ENCODE measurements at regions not wholly inside any gene's neighbourhood (a gene's known extent, or its start where the extent isn't known, plus 50 kb on each side); places are given as distances from the start of the nearest gene placed in this dataset.
"Not testable (repeated sequence)": the region's sequence is repeated elsewhere in the genome, so short reads cannot be mapped to it uniquely, and the experiment has no call there.

DNA sequence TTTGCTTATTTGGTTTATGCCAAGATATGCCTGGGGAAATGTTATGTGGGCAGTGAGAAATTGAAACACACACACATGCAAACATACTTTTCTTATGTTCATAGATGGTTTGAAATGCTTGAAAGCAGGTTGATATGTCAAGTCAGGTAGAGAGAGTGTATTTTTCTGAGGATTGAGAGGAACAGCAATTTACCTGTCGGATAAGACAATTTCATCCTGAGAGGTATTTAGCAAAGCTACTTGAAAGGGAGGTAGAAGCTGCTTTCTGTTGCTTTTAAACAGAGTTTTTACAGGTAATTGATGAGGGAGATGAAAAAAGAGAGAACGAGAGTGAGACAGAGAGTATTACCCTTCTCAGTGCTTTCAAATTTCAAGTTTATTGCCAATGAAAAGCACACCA, 854.3 kb downstream of the CDH8 start:
- no peak for DNase-seq (ENCODE audit: low read depth in 1 of 2, low spot score in 2 of 2)
- Histone ChIP-seq H3K4me1 (replicated peaks) (no peaks in the 10 kb centered on the region), H3K36me3 (no peaks in the 10 kb centered on the region), H3K27me3 (replicated peaks) (no peaks in the 10 kb centered on the region), H3K27ac (no peak overlapping the region), H3K4me3 (no peak overlapping the region), H3K9me3 (replicated peaks) (0 out of 2 replicates have a peak, but pooled peaks cover 2% of the 10 kb centered on the region)

DNA sequence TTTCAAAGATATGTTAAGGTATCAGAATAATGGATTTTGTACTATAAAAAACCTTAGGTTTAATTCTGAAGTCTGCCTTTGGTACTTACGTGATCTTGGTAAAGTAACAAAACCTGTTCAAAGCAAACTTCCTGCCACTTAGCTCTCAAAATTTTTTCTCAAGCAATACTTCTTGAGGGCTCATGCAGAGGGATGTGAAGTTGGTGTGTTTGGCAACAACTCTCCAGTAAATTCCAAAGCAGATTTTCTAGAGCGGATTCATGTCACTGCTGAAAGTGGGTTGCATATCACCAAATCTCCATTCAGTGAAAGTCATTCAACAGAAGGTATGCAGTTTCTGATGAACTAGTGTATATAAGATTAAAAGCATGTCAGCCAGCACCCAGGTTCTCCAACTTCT, 856.7 kb downstream of the CDH8 start:
- H3K9me3 ChIP-seq (replicated peaks) = 0 out of 2 replicates have a peak, but pooled peaks cover 2% of the 10 kb centered on the region
- H3K36me3 ChIP-seq = no peaks in the 10 kb centered on the region
- H3K27me3 ChIP-seq (replicated peaks) = no peaks in the 10 kb centered on the region
- no peak for DNase-seq (ENCODE audit: low read depth in 1 of 2, low spot score in 2 of 2)
- no peak overlapping the region for H3K27ac ChIP-seq
- no peak overlapping the region for H3K4me3 ChIP-seq
- no peaks in the 10 kb centered on the region for H3K4me1 ChIP-seq (replicated peaks)

DNA sequence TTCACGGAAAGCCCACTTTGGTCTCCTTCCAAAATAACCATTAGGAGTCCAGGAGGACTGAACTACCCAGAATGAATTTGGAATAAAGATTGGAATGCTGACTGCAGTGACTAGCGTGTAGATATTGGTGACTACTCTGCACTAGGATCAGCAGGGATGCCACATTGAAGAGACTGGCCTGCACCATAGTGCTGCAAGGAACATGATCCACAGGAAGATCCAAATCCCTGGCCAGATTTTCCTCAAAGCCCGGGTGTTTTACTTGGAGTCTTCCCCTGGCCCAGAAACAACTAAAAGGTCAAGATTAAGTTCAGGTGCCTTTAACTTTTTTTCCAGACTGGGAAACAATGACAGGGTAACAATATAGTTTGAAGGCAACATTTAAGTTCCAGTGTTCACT, 870.4 kb downstream of the CDH8 start:
- no peaks in the 10 kb centered on the region for H3K27me3 ChIP-seq (replicated peaks)
- no peaks in the 10 kb centered on the region; the same call in 1 of the 2 replicates for H3K9me3 ChIP-seq (replicated peaks)
- H3K4me3 ChIP-seq = no peak overlapping the region
- no peaks in the 10 kb centered on the region for H3K4me1 ChIP-seq (replicated peaks)
- DNase-seq (ENCODE audit: low read depth in 1 of 2, low spot score in 2 of 2) = no peak
- H3K27ac ChIP-seq = no peak overlapping the region
- no peaks in the 10 kb centered on the region for H3K36me3 ChIP-seq

GRCh38 chr16:61150351-61150750, 885.9 kb downstream of the CDH8 start:
- Histone ChIP-seq H3K9me3 (replicated peaks) (no peaks in the 10 kb centered on the region; the same call in 1 of the 2 replicates), H3K4me1 (replicated peaks) (no peaks in the 10 kb centered on the region), H3K27me3 (replicated peaks) (no peaks in the 10 kb centered on the region), H3K36me3 (no peaks in the 10 kb centered on the region), H3K4me3 (no peak overlapping the region), H3K27ac (no peak overlapping the region)
- no peak for DNase-seq (ENCODE audit: low read depth in 1 of 2, low spot score in 2 of 2)

DNA sequence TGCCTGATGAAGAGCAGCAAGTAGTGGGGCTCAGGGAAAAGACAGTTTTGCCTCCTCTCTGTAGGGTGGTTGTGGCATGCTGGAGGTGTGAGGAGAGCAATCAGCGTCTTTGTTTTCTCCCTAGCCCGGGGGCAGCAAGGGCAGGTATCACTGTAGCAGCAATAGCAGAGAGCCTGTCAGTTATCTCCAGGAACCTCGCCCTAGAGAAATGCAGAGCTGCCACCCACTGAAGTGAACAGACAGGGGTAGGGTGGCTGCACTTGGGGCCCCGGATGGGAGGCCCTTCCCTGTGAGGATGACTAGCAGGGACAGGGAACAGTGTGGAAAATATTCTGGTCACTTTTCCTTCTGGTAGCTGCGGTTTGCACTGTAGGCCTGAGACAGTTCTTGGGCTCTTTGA, 886.5 kb downstream of the CDH8 start:
- Histone ChIP-seq H3K4me3 (no peak overlapping the region), H3K36me3 (no peaks in the 10 kb centered on the region), H3K9me3 (replicated peaks) (no peaks in the 10 kb centered on the region; the same call in 1 of the 2 replicates), H3K27me3 (replicated peaks) (no peaks in the 10 kb centered on the region), H3K27ac (no peak overlapping the region), H3K4me1 (replicated peaks) (no peaks in the 10 kb centered on the region)
- no peak for DNase-seq (ENCODE audit: low read depth in 1 of 2, low spot score in 2 of 2)

DNA sequence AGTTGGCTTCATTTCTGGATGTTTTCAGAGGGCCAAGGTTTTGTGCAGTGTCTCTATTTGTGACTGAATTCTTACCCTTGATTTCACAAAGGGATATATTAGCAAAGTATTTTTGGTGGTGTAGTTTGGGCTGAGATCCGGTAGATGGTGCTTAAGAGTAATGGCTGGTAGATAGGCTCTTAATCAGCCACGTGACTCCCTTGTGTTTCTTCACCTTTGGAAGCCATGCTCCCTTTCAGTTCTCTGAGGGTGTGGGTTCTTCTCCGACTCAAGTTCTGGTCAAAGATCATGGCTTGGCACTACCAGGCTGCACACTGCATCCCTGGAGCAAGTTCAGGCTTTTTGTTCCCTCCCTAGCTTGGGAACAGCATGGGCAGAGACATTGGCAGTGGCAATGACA, 887.3 kb downstream of the CDH8 start:
- no peak overlapping the region for H3K4me3 ChIP-seq
- H3K36me3 ChIP-seq = no peaks in the 10 kb centered on the region
- H3K4me1 ChIP-seq (replicated peaks) = no peaks in the 10 kb centered on the region
- H3K27me3 ChIP-seq (replicated peaks) = no peaks in the 10 kb centered on the region
- DNase-seq (ENCODE audit: low read depth in 1 of 2, low spot score in 2 of 2) = no peak
- H3K9me3 ChIP-seq (replicated peaks) = no peaks in the 10 kb centered on the region; the same call in 1 of the 2 replicates
- no peak overlapping the region for H3K27ac ChIP-seq

DNA sequence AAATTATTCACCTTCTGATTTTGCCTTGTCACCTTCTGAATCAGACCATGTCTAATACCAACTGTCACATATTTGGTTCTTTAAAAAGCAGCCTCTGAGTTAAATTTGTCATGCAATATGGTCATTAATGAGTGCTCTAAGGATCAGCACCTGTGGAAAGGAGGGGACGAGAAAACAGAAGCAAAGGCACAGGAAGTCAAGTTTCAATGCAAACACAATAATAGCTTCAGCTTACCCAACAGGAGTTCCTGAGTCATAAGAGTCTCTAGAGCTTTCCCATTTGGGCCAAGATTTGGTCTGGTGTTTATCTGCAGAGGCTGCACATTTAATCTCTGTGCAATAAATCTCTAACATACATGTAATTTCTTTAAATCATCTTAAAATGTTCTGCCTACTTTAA, 889.8 kb downstream of the CDH8 start:
- no peak for DNase-seq (ENCODE audit: low read depth in 1 of 2, low spot score in 2 of 2)
- no peaks in the 10 kb centered on the region for H3K4me1 ChIP-seq (replicated peaks)
- H3K27ac ChIP-seq = no peak overlapping the region
- no peaks in the 10 kb centered on the region for H3K27me3 ChIP-seq (replicated peaks)
- H3K9me3 ChIP-seq (replicated peaks) = no peaks in the 10 kb centered on the region; the same call in 1 of the 2 replicates
- H3K4me3 ChIP-seq = no peak overlapping the region
- H3K36me3 ChIP-seq = no peaks in the 10 kb centered on the region

DNA sequence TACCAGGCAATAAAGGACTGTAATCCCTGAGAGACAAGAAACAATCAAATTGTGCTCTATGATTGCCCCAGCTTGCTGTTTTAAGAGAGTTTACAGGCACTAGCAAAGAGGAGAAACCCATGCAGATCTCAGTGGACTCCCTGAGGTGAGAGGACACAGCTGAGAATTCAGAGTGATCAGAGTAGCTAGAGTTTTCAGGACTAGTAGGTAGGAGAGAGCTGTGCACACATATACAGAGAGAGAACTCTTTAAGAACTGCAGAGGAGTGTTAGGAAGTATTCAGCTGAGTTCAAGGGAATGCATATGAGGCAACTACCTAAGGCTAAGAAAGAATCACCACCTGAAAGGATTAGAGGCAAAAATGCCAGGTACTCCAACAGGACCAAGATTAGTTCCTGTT, 904.8 kb downstream of the CDH8 start:
- H3K27me3 ChIP-seq (replicated peaks) = no peaks in the 10 kb centered on the region
- no peak overlapping the region for H3K4me3 ChIP-seq
- no peaks in the 10 kb centered on the region for H3K9me3 ChIP-seq (replicated peaks)
- DNase-seq (ENCODE audit: low read depth in 1 of 2, low spot score in 2 of 2) = no peak
- no peaks in the 10 kb centered on the region for H3K36me3 ChIP-seq
- H3K4me1 ChIP-seq (replicated peaks) = no peaks in the 10 kb centered on the region
- H3K27ac ChIP-seq = no peak overlapping the region

DNA sequence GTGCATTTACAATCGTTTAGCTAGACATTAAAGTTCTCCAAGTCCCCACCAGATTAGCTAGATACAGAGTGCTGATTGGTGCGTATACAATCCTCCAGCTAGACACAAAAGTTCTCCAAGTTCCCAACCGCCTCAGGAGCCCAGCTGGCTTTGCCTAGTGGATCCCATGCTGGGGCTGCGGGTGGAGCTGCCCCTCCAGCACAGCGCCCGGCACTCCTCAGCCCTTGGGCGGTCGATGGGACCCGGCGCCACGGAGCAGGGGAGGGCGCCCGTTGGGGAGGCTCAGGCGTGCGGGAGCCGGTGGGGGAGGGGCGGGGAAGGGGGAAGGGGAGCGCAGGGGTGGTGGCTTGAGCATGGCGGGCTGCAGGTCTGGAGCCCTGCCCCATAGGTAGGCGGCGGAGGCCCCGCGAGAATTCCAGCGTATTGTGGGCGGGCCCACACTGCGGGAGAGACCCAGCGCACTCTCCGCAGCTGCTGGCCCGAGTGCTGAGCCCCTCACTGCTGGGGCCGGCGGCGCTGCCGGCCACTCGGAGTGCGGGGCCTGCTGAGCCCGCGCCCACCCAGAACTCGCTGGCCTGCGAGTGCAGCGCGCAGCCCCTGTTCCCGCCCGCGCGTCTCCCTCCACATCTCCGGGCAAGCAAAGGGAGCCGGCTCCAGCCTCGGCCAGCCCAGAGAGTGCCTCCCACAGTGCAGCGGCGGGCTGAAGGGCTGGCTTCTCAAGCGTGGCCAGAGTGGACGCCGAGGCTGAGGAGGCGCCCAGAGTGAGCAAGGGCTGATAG, 907.5 kb downstream of the CDH8 start:
- Histone ChIP-seq H3K27me3 (replicated peaks) (no peaks in the 10 kb centered on the region), H3K4me1 (replicated peaks) (no peaks in the 10 kb centered on the region), H3K36me3 (no peaks in the 10 kb centered on the region), H3K27ac (no peak overlapping the region), H3K4me3 (no peak overlapping the region), H3K9me3 (replicated peaks) (peaks cover 3% of the 10 kb centered on the region; the same call in 1 of the 2 replicates)
- DNase-seq (ENCODE audit: low read depth in 1 of 2, low spot score in 2 of 2) = no peak

- no peaks in the 10 kb centered on the region for H3K4me1 ChIP-seq (replicated peaks)
- no peak for DNase-seq (ENCODE audit: low read depth in 1 of 2, low spot score in 2 of 2)
- no peak overlapping the region for H3K27ac ChIP-seq
- no peaks in the 10 kb centered on the region for H3K27me3 ChIP-seq (replicated peaks)
- H3K4me3 ChIP-seq = no peak overlapping the region
- H3K36me3 ChIP-seq = no peaks in the 10 kb centered on the region
- no peaks in the 10 kb centered on the region for H3K9me3 ChIP-seq (replicated peaks)
Measured at GRCh38 chr16:61105544-61105943, 930.7 kb downstream of the CDH8 start.

GRCh38 chr16:61098505-61098904, 937.7 kb downstream of the CDH8 start:
- Histone ChIP-seq H3K4me3 (no peak overlapping the region), H3K27me3 (replicated peaks) (no peaks in the 10 kb centered on the region), H3K27ac (no peak overlapping the region), H3K4me1 (replicated peaks) (no peaks in the 10 kb centered on the region), H3K36me3 (no peaks in the 10 kb centered on the region), H3K9me3 (replicated peaks) (no peaks in the 10 kb centered on the region)
- no peak for DNase-seq (ENCODE audit: low read depth in 1 of 2, low spot score in 2 of 2)

- not testable (repeated sequence) for H3K4me3 ChIP-seq; H3K4me1 ChIP-seq (replicated peaks); H3K36me3 ChIP-seq; H3K27me3 ChIP-seq (replicated peaks); H3K27ac ChIP-seq; H3K9me3 ChIP-seq (replicated peaks); DNase-seq (ENCODE audit: low read depth in 1 of 2, low spot score in 2 of 2)
Measured at GRCh38 chr16:61091300-61091699, 944.9 kb downstream of the CDH8 start.

- Histone ChIP-seq H3K9me3 (replicated peaks) (peaks cover 3% of the 10 kb centered on the region; the same call in 1 of the 2 replicates), H3K27ac (no peak overlapping the region), H3K4me1 (replicated peaks) (no peaks in the 10 kb centered on the region), H3K27me3 (replicated peaks) (no peaks in the 10 kb centered on the region), H3K36me3 (no peaks in the 10 kb centered on the region), H3K4me3 (no peak overlapping the region)
- DNase-seq (ENCODE audit: low read depth in 1 of 2, low spot score in 2 of 2) = no peak
Measured at GRCh38 chr16:61083711-61084110, 952.5 kb downstream of the CDH8 start.

- Histone ChIP-seq H3K4me3 (no peak overlapping the region), H3K36me3 (no peaks in the 10 kb centered on the region), H3K27ac (no peak overlapping the region), H3K4me1 (replicated peaks) (no peaks in the 10 kb centered on the region), H3K9me3 (replicated peaks) (0 out of 2 replicates have a peak, but pooled peaks cover 6% of the 10 kb centered on the region), H3K27me3 (replicated peaks) (no peaks in the 10 kb centered on the region)
- no peak for DNase-seq (ENCODE audit: low read depth in 1 of 2, low spot score in 2 of 2)
Measured at GRCh38 chr16:61074324-61074723, 961.9 kb downstream of the CDH8 start.

GRCh38 chr16:61057635-61058034, 978.6 kb downstream of the CDH8 start:
- Histone ChIP-seq H3K27ac (no peak overlapping the region), H3K4me3 (no peak overlapping the region), H3K36me3 (no peaks in the 10 kb centered on the region), H3K4me1 (replicated peaks) (no peaks in the 10 kb centered on the region), H3K9me3 (replicated peaks) (peaks cover 2% of the 10 kb centered on the region; the same call in 1 of the 2 replicates), H3K27me3 (replicated peaks) (no peaks in the 10 kb centered on the region)
- DNase-seq (ENCODE audit: low read depth in 1 of 2, low spot score in 2 of 2) = no peak

Measured in SJSA1 (cell line).